GM21619 (cell line): ENCODE measurements at regions not wholly inside any gene's neighbourhood (a gene's known extent, or its start where the extent isn't known, plus 50 kb on each side); places are given as distances from the start of the nearest gene placed in this dataset.

Experiments
- ATAC-seq: cut with Tn5 transposase; IDR thresholded peaks from one replicate; pipeline ENCODE4 v1.9.1; 2021; ENCODE audit not compliant: unreplicated experiment

DNA sequence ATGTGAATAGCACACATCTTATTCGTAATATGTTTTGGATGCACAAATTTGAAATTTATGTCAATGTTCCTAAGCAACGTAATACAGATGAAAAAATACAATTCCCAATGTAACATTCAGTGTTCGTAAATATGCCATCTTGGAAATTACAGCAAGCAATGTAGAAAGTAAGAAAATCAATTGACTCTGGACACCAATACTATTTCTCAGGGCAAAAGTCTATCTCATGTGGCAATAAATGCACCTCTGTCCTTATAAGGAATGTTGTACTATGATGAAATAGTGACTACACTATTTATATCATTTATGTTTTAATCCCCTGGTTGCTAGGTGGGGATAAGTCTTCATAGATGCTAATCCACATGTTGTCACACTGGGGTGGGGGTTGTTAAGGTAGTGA lies 251.2 kb downstream of the GXYLT1 start:
- no peak for ATAC-seq

DNA sequence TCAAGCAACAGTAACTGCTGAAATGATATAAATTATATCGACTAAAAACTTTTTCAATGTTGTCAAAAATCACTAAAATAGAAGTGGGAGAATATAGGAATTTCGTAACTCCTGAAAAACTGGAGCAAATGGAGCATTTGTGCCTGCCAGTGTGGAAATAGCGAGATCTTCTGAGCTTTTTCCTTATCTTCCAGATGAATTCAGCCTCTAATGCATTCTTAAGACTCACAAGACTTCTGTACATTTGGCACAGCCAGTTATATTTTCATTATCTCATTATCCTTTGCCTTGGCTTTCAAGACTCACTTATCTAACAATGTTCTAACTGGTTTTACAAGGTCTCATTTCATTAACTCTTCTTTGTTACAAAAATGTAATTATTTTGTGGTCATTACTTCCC lies 252.4 kb downstream of the GXYLT1 start:
- ATAC-seq: no peak

DNA sequence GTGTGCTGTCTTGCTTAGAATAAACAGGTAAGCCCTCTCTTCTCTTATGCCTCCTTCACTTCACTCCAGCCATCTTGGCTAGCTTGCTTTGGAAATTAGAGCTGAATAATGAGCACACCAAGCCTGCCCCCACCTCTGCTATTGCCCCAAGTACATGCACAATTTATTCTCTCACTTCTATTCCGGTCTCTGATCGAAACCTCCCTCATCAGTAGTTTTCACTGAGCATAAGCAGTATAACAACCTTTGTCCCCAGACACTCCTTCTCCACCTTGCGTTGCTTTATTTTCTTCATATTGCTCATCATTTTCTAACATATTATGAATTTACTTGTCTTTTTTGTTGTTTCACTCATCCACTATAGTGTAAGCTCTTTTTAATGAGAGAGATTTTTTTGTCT lies 253.4 kb downstream of the GXYLT1 start:
- no peak for ATAC-seq

DNA sequence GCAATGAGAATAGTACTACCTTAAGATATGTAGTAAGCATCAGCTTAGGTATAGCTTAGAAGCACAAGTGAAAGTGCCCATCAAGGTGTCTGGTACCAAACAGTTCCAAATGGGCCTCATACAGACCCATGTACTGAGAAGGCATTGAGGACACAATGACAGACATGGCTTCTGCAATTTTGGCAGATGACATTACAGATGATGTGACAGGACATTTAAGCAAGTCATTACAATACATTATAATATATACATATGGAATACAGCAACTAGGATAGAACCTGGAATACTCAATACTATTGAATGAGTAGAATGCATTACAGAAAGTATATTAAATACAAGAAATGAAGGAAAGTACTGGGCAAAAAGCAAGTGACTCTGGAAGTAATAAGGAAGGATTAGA lies 256.4 kb downstream of the GXYLT1 start:
- no peak for ATAC-seq

DNA sequence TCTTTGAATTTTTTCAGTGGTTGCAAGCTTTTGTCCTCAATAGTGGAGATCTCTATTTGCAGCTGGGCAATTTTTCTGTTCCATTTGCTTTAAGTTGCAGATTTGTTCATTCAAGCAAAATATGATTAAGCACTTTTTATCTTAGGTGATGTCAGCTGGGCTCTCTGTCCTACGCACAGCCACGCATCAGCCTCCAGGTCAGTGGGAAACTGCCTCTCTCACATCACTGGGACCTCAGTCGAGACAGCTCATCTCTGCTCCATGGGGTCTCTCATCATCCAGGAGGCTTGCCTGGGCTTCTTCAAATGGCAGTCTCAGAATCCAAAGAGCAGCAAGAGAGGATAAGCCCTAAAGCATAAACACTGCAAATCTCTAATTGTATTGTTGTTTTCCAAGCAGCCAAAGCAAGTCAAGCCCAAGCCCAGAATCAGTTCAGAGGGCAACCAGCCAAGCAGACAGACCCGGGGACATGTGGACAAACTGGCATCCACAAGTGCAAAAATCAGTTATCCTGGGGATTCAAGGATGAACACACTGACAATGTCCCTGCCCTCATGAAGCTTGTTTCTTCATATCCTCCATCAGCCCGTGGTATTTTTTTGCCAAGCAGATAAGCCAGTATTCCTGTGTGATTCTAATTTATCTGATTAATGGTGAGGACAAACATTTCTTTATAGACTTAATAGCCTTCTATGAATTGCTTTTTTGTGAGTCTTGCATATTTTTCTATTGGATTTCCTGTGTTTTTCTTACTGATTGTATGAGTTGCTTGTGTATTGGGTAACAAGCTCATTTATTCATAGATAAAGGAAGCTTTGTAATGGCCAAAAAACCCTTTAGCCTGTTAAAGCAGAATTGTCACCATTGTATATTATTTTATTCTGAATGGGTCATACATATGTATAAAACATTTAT lies 262.5 kb downstream of the GXYLT1 start:
- no peak for ATAC-seq

DNA sequence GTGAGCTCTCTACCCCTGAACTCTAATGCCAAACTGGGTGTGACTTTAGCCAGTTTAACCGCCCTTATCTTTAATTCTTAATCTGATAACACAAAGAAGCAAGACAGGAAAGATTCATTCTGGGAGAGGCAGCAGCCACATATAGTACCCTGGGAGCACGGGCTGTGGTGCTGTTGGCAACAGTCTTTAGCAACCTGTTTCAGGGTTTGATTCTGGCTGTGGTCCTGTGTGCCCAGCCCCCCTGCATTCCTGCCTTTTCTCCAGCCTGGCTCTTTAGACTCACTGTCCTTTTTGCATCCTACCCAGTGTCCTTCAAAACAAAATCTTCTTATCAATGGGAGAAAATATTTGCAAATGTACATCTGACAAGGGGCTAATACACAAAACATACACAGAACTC lies 275.2 kb downstream of the GXYLT1 start:
- no peak for ATAC-seq

DNA sequence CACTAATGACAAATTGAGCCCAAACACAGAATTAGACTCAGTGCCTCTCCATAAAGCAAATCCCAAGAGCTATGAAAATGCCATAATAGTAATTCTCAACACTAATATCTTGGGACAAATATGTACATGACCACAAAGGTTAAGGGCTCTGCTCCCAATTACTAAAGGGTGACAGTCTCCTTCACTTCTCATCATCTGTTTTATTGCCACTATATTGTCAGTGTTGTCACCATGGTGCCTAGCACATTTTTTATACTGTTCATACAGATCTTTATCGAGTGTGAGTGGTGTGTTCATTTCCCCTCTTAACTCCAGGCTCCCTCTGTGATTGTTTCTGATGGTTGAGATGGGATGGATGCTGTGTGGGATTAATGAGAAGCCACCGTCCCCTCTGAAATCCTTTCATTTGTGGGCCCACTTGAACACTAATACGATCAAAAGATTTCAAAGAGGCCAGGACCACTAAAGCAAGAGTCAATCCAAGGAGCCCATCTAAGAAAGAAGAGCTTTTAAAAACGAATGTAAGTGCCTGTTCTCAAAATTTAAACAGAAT lies 277.7 kb downstream of the GXYLT1 start:
- no peak for ATAC-seq

DNA sequence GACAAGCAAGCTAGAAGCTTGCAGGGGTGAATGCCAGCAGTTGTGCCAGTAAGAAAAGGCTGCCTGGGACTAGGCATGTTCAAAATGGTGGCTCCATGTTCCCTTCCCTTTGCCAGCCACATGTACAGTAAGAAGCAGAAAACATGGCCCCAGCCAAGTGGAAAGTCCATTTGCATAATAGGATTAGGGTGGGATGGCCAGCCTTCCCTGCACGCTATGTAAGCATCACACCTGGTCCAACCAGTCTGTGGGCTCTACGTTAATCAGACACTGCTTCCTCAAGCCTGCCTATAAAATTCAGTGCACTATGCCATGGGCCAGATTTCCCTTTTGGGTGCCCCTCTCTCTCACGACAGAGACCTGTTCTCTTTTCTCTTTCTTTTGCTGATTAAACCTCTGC lies 288.4 kb downstream of the GXYLT1 start:
- ATAC-seq: no peak

DNA sequence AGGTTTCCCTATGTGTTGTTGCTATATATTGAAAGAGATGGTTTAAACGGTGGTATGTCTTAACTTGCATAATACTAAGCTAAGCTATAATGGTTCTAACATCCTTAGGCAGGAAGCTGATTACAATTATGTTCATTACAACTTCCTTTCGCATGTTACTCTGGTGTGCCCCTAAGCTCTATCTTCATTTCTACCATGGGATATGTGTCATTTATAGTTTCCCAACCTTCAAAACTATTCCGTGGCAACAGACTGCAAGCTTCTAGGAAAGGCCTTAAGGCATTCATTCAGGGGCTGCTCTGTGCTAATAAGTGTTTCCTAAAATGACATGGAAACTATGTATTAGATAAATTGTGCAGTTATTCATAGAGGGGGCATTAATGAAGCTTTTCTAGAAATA lies 294.6 kb downstream of the GXYLT1 start:
- no peak for ATAC-seq

DNA sequence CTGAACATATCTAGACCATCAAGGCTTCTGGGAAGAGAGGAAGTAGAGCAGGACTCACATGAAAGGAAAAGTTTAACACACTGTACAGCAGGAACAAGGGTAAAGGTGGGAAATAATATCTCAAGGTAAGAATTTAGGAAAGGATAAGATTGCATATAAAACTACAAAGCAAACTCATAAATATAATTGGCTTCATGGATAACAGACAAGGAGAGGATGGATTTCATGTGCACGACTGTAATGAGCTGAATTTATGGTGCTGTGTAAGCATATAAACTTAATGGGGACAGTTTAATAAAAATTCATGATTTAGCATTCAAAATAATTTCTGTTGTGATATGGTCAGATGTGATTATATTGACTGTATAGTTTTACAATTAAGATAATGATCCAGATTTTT lies 298.0 kb downstream of the GXYLT1 start:
- ATAC-seq: no peak

DNA sequence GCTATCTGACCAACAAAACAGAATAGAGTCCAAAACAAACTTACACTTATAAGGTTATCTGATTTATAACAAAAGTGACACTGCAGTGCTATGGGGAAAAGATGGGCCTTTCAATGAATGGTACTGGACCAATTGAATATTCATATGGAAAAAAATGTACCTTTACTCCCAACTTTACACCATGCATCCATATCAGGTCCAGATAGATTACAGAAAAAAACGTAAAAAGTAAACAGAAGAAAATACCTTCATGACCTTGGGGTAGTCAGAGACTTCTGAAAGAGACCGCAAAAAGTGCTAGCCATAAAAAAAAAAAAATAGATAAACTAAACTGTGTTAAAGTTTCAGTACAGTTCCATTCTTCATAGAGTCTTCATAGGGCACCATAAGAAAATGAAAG lies 308.3 kb downstream of the GXYLT1 start:
- ATAC-seq: no peak

DNA sequence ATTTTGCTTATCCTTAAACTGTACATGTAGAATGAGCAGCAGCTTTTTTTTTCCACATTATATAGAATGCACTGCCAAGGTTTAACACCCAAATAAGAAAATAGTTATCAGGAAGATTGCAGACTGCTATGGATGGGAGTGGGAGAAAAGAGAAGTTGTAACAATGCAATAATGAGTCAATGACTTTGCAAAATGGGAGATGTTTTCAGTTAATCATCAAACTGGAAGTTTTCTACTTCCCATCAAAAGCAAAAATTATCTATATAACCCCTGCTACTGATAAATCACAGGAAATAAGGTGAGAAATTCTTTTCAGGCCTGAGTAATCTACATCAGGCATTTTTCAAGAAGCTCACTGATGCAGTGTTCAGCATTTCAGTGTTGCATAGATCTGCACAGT lies 309.1 kb downstream of the GXYLT1 start:
- ATAC-seq: no peak

DNA sequence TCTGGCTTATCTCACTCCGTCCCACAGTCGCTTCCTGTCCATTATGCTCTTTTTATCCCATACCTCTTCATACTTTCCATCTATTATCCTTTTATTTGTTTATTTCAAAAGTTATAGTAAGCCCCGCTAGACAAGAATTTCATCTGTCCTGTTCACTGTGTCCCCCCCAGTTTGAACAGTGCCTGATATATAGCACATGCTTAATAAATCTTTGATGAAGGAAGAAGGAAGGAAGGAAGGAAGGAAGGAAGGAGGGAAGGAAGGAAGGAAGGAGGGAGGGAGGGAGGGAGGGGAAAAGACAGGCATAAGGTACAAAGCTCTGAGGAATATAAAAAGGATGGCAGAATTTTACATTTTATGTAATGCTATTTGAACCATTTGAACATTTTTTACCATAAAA lies 324.7 kb downstream of the GXYLT1 start:
- ATAC-seq: no peak

DNA sequence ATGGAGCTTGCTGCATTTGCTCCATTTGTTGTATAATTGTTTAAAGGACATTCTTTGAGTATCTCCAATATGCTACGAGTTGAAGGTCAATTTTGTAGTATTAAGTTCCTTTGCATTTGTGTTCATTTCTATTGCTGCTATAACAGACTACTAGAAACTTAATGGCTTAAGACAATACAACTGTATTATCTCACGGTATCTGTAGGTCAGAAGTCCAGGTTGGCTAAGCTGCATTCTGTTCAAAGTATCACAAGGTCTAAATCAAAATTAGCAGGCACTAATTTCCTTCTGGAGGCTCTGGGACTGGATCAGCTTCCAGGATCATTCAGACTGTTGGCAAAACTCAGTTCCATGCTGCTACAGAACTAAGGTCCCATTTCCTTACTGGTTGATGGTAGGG lies 340.6 kb downstream of the GXYLT1 start:
- no peak for ATAC-seq

DNA sequence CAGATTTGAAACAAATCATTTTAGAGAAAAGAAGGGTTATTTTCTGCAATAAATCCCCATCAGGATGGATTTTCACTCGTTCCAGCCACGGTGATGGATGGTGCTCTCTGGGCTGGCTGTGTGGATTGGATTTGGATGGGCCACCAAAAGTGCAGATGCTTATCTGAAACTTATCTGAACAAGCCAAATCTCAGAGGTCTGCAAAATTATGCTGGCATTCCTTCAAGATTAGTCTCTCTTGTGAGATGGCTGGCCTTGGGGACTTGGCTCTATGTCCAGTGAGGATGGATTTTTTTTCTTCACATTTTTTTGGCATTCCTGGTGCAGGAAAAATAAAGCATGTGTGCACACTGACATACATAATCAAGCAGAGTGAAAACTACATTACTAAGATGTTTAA lies 341.9 kb downstream of the GXYLT1 start:
- ATAC-seq: no peak

DNA sequence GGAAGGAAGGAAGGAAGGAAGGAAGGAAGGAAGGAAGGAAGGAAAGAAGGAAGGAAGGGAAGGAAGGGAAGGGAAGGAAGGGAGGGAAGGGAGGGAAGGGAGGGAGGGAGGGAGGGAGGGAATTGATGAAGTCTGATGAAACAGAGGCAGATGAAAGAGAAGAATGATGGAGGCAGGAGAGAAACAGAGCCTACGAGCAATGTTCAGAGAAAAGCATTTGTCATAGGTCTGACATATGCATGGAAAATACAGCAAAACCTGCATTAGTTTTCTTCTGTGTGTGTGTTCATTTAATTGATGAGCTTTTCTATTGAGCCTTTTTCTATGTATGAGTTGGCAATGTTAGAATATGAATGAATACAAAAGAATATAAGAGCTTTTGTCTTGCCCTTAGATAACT lies 343.4 kb downstream of the GXYLT1 start:
- no peak for ATAC-seq

DNA sequence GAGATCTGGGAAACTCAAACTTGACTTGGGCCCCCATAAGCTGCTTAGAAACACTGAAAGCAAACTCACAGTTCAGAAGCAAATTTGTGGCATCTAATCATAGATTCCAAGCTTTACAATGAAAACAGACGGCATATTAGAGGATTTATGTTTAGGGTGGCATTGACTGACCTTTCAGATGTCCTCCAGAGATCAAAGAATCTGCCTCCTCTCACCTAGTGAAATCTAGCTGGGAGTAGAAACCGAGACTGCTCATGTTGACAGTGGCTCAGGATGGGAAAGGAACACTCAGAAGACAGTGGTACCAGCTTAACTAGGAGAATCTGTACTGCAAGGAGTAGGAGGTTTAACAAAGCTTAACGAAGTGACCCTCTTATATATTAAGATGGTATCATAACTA lies 345.0 kb downstream of the GXYLT1 start:
- ATAC-seq: no peak

DNA sequence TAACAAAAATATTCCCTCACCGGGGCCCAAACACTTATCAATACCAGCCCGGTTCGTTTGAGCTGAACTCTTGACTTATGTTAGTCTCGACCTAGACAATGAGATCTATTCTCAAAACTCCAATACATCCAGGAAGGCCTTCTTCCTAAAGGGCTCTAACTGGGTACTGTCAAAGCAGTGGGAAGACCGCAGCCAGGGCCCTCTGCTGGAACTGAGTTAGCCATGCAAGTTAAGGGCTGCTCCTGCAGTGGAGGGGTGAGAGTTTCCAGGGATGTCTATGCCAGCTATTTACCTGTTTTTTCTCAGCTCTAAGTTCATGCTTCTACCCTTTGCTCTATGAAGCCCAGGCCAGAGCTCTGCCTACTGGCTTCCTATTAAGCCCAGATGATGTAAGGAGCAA lies 348.8 kb downstream of the GXYLT1 start:
- no peak for ATAC-seq

DNA sequence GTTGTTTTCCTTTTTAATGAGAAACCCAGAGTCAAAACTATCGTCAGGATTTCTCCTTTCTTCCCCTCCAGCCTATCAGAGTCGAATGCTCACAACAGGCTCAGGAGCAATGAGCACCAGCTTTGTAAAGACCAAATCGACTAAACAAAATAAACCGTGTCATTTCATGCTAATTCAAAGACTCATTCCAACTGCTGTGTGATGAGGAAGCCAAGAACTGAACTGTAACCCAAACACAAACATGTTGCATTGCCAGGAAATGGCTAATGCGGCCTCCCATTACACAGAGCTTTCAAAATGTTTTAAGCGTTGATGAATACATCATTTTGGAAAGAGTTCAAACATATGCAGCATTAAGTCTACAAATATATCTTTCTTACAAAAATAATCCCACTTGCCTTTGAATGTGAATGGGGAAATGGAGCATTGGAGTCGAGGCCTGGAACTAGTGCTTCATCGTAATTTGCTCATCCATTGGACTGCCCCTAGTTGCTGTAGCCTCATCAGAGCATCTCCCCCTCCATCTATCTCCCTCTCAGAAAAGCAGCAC lies 349.5 kb downstream of the GXYLT1 start:
- no peak for ATAC-seq

DNA sequence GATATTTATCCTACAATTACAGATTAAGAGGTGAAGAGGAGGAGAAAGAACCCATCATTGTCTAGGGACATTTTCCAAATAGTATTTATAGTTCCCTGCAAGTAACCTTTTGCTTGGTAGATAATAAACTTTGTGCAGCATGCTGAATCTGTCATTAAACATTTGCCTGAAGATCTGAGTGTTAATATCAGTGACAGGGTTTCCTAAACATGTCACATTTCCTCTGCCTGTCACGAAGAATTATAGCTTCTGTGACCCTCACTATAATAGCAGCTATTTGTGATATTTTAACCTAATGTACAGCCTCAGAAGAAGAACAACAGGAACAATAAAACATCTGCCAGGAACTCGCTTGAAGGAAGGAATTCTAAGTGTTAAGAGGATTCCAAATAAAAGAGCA lies 350.3 kb downstream of the GXYLT1 start:
- no peak for ATAC-seq

DNA sequence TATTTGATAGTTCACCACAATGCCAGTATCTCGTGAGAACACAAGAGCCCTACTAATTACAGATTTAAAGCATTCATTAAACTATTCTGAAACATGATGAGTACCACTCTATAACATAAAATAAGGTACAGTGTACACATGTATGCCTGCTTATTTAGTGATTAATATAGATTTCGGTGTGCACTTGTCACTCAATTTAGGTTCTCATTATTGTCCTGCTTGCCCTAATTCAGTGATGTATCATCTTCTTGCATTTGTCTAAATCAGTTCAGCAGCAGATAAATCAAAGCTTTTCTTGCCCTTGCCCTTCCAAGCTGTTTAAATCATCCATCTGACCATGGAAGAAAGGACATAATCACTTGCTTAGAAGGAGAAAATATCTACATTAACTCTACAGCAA lies 359.7 kb downstream of the GXYLT1 start:
- no peak for ATAC-seq

DNA sequence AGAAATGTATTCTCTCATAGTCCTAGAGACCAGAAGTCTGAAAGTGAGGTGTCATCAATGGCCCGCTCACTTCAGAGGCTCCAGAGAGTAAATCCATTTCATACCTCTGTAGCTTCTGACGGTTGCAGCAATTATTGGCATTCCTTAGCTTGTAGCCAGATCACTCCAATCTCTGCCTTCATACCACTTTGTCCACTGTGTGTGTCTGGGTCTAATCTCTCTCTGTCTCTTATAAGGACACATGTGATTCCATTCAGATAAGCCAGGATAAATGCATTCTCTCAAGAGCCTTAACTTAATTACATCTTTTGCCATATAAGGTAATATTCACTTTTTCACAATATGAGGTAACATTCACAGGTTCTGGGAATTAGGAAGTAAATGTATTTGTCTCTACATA lies 365.7 kb downstream of the GXYLT1 start:
- no peak for ATAC-seq
